Neural progenitor cell (in vitro differentiated cells): ENCODE measurements at regions not wholly inside any gene's neighbourhood (a gene's known extent, or its start where the extent isn't known, plus 50 kb on each side); places are given as distances from the start of the nearest gene placed in this dataset.

Source experiments
- EZH2 ChIP-seq: fragments of 200-600 bp; sonication (generic); IDR thresholded peaks from 2 replicates; pipeline ENCODE4 v1.6.1; 2017; ENCODE audit warnings: antibody characterized with exemption, mild to moderate bottlenecking, moderate library complexity
- TF ChIP-seq, protein P1 (sequence below): fragments of 200-600 bp; sonication (generic); IDR thresholded peaks from 2 replicates; pipeline ENCODE4 v1.5.1; 2017; ENCODE audit warnings: antibody characterized with exemption, mild to moderate bottlenecking

- no peak for TF ChIP-seq EZH2
- TF ChIP-seq, protein P1, sequence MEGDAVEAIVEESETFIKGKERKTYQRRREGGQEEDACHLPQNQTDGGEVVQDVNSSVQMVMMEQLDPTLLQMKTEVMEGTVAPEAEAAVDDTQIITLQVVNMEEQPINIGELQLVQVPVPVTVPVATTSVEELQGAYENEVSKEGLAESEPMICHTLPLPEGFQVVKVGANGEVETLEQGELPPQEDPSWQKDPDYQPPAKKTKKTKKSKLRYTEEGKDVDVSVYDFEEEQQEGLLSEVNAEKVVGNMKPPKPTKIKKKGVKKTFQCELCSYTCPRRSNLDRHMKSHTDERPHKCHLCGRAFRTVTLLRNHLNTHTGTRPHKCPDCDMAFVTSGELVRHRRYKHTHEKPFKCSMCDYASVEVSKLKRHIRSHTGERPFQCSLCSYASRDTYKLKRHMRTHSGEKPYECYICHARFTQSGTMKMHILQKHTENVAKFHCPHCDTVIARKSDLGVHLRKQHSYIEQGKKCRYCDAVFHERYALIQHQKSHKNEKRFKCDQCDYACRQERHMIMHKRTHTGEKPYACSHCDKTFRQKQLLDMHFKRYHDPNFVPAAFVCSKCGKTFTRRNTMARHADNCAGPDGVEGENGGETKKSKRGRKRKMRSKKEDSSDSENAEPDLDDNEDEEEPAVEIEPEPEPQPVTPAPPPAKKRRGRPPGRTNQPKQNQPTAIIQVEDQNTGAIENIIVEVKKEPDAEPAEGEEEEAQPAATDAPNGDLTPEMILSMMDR = no peak
Observed at GRCh38 chr5:81835814-81836367, 85.0 kb upstream of the SSBP2 start.
